HL-60 (cell line): ENCODE measurements at regions not wholly inside any gene's neighbourhood (a gene's known extent, or its start where the extent isn't known, plus 50 kb on each side); places are given as distances from the start of the nearest gene placed in this dataset.
"Not testable (repeated sequence)": the region's sequence is repeated elsewhere in the genome, so short reads cannot be mapped to it uniquely, and the experiment has no call there.

Experiments used
- DNase-seq, 2 experiments: peaks; one replicate each; pipeline ENCODE4 v3.0.0-alpha.2; 2010 to 2020; ENCODE audit warnings: low read depth in 1 of 2, low spot score in 1 of 2
- H3K27ac ChIP-seq: fragments of 250-450 bp; sonication (Bioruptor Pico); replicated peaks from 2 replicates; pipeline ENCODE4 v1.5.1; 2020; ENCODE audit warnings: mild to moderate bottlenecking, moderate library complexity
- H3K27me3 ChIP-seq: fragments of 250-450 bp; sonication (Bioruptor Pico); 2 replicates; pipeline ENCODE4 v1.5.1; 2021; ENCODE audit warnings: mild to moderate bottlenecking, moderate library complexity; ENCODE audit not compliant: insufficient read depth, poor library complexity, severe bottlenecking
- H3K4me3 ChIP-seq: replicated peaks from 2 replicates; pipeline ENCODE4 v1.5.1; 2011; ENCODE audit warnings: mild to moderate bottlenecking, control low read depth, low read length; ENCODE audit not compliant: insufficient read depth
- CTCF ChIP-seq: IDR thresholded peaks from one replicate; pipeline ENCODE4 v1.5.1; 2011; ENCODE audit warnings: low read length, control low read depth, inconsistent platforms; ENCODE audit not compliant: insufficient read depth
- GABPA ChIP-seq: IDR thresholded peaks from 2 replicates; pipeline ENCODE4 v1.6.1; 2012; ENCODE audit warnings: low read depth
- POLR2AphosphoS5 ChIP-seq: IDR thresholded peaks from 2 replicates; pipeline ENCODE4 v1.6.1; 2012; ENCODE audit warnings: low read depth
- SPI1 ChIP-seq: IDR thresholded peaks from 2 replicates; pipeline ENCODE4 v1.6.1; 2012; ENCODE audit warnings: low read depth, mild to moderate bottlenecking, borderline replicate concordance
- TF ChIP-seq, protein P1 (sequence below): IDR thresholded peaks from 2 replicates; pipeline ENCODE4 v1.6.1; 2012; ENCODE audit warnings: low read depth; ENCODE audit not compliant: insufficient replicate concordance

GRCh38 chr9:113682297-113682771 lies 193.8 kb upstream of the ZNF618 start:
- no peak overlapping the region for H3K27ac ChIP-seq
- no peaks in the 10 kb centered on the region for H3K27me3 ChIP-seq
- TF ChIP-seq CTCF (peak; percentile 91), SPI1 (no peak), POLR2AphosphoS5 (no peak), GABPA (no peak)
- TF ChIP-seq, protein P1, sequence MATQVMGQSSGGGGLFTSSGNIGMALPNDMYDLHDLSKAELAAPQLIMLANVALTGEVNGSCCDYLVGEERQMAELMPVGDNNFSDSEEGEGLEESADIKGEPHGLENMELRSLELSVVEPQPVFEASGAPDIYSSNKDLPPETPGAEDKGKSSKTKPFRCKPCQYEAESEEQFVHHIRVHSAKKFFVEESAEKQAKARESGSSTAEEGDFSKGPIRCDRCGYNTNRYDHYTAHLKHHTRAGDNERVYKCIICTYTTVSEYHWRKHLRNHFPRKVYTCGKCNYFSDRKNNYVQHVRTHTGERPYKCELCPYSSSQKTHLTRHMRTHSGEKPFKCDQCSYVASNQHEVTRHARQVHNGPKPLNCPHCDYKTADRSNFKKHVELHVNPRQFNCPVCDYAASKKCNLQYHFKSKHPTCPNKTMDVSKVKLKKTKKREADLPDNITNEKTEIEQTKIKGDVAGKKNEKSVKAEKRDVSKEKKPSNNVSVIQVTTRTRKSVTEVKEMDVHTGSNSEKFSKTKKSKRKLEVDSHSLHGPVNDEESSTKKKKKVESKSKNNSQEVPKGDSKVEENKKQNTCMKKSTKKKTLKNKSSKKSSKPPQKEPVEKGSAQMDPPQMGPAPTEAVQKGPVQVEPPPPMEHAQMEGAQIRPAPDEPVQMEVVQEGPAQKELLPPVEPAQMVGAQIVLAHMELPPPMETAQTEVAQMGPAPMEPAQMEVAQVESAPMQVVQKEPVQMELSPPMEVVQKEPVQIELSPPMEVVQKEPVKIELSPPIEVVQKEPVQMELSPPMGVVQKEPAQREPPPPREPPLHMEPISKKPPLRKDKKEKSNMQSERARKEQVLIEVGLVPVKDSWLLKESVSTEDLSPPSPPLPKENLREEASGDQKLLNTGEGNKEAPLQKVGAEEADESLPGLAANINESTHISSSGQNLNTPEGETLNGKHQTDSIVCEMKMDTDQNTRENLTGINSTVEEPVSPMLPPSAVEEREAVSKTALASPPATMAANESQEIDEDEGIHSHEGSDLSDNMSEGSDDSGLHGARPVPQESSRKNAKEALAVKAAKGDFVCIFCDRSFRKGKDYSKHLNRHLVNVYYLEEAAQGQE, result no peak
- DNase-seq, result peak in 1 of 2 experiments; percentile 41
- no peak overlapping the region for H3K4me3 ChIP-seq

DNA sequence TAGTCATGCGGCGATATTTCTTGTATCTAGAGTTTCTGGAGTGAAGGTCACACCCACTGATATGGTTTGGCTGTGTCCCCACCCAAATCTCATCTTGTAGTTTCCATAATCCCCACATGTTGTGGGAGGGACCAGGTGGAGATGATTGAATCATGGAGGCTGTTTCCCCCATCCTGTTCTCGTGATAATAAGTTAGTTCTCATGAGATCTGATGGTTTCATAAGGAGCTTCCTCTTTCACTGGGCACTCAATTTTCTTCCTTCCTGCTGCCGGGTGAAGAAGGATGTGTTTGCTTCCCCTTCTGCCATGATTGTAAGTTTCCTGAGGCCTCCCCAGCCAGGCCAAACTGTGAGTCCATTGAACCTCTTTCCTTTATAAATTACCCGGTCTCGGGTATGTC lies 190.5 kb upstream of the ZNF618 start:
- not testable (repeated sequence) for H3K4me3 ChIP-seq, H3K27ac ChIP-seq, H3K27me3 ChIP-seq
- DNase-seq, result peak; percentile 43 to 61

GRCh38 chr9:113687107-113687679 lies 188.9 kb upstream of the ZNF618 start:
- no peak overlapping the region for H3K4me3 ChIP-seq
- H3K27me3 ChIP-seq, result peaks cover 6% of the 10 kb centered on the region
- no peak for DNase-seq
- no peak overlapping the region for H3K27ac ChIP-seq
- TF ChIP-seq POLR2AphosphoS5 (no peak), CTCF (no peak), SPI1 (no peak), GABPA (no peak)
- TF ChIP-seq, protein P1, result no peak

DNA sequence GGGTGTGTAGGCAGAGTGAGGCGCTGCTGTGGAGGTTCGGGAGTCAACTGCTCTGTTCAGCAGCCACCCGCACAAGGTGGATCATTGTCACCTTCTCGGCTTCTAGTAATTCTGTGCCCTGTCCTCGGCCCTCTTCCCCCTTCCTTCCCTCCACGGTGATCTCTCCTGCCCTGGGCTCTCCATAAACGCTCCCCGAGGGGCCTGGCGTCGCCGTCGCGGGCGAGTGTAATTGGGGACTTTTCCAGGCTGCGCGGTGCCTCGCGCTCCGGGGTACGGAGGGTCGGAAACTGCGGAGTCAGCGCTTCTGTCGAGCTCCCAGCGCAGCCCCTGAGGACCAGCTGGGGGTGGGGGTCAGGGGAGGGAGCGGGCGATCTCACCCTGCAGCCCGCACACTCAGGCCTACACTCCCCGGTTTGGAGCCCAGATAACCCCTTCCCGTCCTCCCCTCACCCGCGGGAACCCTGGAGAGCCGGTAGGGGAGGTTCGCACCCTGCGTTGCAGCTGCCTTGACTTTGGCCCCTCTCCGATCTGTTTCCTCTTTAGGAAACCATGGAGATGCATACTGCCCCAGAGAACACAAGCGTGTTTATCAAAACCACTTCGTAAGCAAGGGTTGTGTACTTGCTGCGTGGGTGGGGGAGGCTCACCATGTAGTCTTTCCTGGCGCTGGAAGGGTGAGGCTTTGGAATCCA lies 188.3 kb upstream of the ZNF618 start:
- TF ChIP-seq SPI1, result no peak
- TF ChIP-seq CTCF, result no peak
- TF ChIP-seq GABPA, result no peak
- TF ChIP-seq, protein P1, result no peak
- TF ChIP-seq POLR2AphosphoS5, result no peak

More for the DNA sequence above, 188.3 kb upstream of the ZNF618 start:
- H3K27ac ChIP-seq, result no peak overlapping the region
- DNase-seq, result no peak
- H3K27me3 ChIP-seq, result peaks cover 6% of the 10 kb centered on the region
- H3K4me3 ChIP-seq, result no peak overlapping the region
